Fibroblast of mammary gland (primary cell): ENCODE measurements at regions not wholly inside any gene's neighbourhood (a gene's known extent, or its start where the extent isn't known, plus 50 kb on each side); places are given as distances from the start of the nearest gene placed in this dataset.
"Not testable (repeated sequence)": the region's sequence is repeated elsewhere in the genome, so short reads cannot be mapped to it uniquely, and the experiment has no call there.

Experiments used
- DNase-seq: peaks from one replicate; pipeline ENCODE4 v3.0.0-alpha.2; 2010; ENCODE audit warnings: low read depth
- H3K4me3 ChIP-seq: 2 replicates; pipeline ENCODE4 v1.5.1; 2011; ENCODE audit warnings: low read depth, mild to moderate bottlenecking, low read length, moderate library complexity; ENCODE audit not compliant: control insufficient read depth
- TF ChIP-seq, protein P1 (sequence below): conservative IDR thresholded peaks from 2 replicates; pipeline ENCODE4 v1.5.1; 2011; ENCODE audit warnings: low read depth, low read length, inconsistent platforms; ENCODE audit not compliant: control insufficient read depth, insufficient read depth

GRCh38 chrX:121642415-121642814 is 595.0 kb downstream of the GLUD2 start:
- TF ChIP-seq, protein P1, sequence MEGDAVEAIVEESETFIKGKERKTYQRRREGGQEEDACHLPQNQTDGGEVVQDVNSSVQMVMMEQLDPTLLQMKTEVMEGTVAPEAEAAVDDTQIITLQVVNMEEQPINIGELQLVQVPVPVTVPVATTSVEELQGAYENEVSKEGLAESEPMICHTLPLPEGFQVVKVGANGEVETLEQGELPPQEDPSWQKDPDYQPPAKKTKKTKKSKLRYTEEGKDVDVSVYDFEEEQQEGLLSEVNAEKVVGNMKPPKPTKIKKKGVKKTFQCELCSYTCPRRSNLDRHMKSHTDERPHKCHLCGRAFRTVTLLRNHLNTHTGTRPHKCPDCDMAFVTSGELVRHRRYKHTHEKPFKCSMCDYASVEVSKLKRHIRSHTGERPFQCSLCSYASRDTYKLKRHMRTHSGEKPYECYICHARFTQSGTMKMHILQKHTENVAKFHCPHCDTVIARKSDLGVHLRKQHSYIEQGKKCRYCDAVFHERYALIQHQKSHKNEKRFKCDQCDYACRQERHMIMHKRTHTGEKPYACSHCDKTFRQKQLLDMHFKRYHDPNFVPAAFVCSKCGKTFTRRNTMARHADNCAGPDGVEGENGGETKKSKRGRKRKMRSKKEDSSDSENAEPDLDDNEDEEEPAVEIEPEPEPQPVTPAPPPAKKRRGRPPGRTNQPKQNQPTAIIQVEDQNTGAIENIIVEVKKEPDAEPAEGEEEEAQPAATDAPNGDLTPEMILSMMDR, result no peak
- peak; percentile 29 for DNase-seq

GRCh38 chrX:121649417-121649816 is 602.0 kb downstream of the GLUD2 start:
- no peak for DNase-seq
- TF ChIP-seq, protein P1, result no peak
- H3K4me3 ChIP-seq, result no peak overlapping the region

More at GRCh38 chrX:121642415-121642814, 595.0 kb downstream of the GLUD2 start:
- H3K4me3 ChIP-seq, result no peak overlapping the region

DNA sequence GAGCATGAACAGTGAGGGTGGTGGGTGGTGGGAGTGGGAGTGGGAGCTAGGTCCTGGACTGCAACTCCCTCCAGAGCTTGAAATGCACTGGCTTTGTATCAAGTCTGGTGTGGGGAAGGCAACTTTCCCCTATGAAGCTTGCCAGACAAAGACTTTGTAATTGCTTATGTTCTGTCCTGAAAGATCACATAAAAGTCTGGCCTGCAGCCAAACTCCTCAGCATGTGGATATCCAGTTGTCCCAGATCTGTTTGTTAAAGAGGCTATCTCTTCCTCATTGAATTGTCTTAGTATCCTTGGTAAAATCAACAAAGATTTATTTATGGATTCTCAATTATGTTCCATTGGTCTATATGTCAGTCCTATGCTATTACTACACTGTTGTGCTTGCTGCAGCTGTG is 607.9 kb downstream of the GLUD2 start:
- no peak overlapping the region for H3K4me3 ChIP-seq
- peak; percentile 2 for DNase-seq

GRCh38 chrX:121666171-121666570 is 618.8 kb downstream of the GLUD2 start:
- no peak overlapping the region for H3K4me3 ChIP-seq
- no peak for DNase-seq
- TF ChIP-seq, protein P1, result no peak

More for the DNA sequence above, 607.9 kb downstream of the GLUD2 start:
- TF ChIP-seq, protein P1, result no peak

- DNase-seq, result no peak
- H3K4me3 ChIP-seq, result no peak overlapping the region
- TF ChIP-seq, protein P1, result no peak
These were observed 624.2 kb downstream of the GLUD2 start for GRCh38 chrX:121671649-121672048.

DNA sequence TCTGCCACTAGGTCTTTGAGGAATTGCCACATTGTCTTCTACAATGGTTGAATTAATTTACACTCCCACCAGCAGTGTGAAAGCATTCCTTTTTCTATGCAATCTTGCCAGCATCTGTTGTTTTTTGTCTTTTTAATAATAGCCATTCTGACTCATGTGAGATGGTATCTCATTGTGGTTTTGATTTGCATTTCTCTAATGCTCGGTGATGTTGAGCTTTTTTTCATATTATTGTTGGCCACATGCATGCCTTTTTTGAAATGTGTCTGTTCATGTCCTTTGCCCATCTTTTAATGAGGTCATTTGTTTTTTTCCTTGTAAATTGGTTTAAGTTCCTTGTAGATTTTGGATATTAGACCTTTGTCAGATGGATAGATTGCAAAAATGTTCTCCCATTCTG is 661.8 kb downstream of the GLUD2 start:
- peak; percentile 52 for DNase-seq
- not testable (repeated sequence) for H3K4me3 ChIP-seq

- H3K4me3 ChIP-seq, result no peak overlapping the region
- peak; percentile 25 for DNase-seq
- TF ChIP-seq, protein P1, result no peak
These were observed 686.1 kb downstream of the GLUD2 start for GRCh38 chrX:121733514-121733913.
